ENCODE measurements at regions not wholly inside any gene's neighbourhood (a gene's known extent, or its start where the extent isn't known, plus 50 kb on each side); places are given as distances from the start of the nearest gene placed in this dataset.

- 76 to 88% (median 78%) methylated on average over 6 of the region's 6 CpGs for WGBS, 5 donors
- TF ChIP-seq POLR2A (IDR thresholded peaks at IDR 0.05) (no peak), POLR2AphosphoS5 (IDR thresholded peaks at IDR 0.05) (no peak), CTCF (IDR thresholded peaks at IDR 0.05 in 8 of 11, conservative IDR thresholded peaks at IDR 0.05 in 3 of 11) (no peak)
- Histone ChIP-seq H3K27me3 (replicated peaks in 1 of 7) (no peaks in the 10 kb centered on the region), H3K4me3 (no peak overlapping the region), H3K27ac (no peak overlapping the region), H3K9me3 (no peaks in the 10 kb centered on the region), H3K4me1 (no peaks in the 10 kb centered on the region), H3K36me3 (no peaks in the 10 kb centered on the region)
- no peak for DNase-seq
- intact Hi-C loops (cut with DNase I; ENCODE audit: low total_unique reads), result no loop called here
These were observed 395.0 kb upstream of the SHH start for GRCh38 chr7:156207306-156207705.

- Histone ChIP-seq H3K27ac (no peak overlapping the region), H3K4me1 (no peaks in the 10 kb centered on the region), H3K36me3 (no peaks in the 10 kb centered on the region), H3K27me3 (replicated peaks in 1 of 7) (no peaks in the 10 kb centered on the region), H3K4me3 (no peak overlapping the region), H3K9me3 (no peaks in the 10 kb centered on the region)
- intact Hi-C loops (cut with DNase I; ENCODE audit: low total_unique reads), result no loop called here
- no peak for TF ChIP-seq POLR2AphosphoS5 (IDR thresholded peaks at IDR 0.05)
- TF ChIP-seq CTCF (IDR thresholded peaks at IDR 0.05 in 8 of 11, conservative IDR thresholded peaks at IDR 0.05 in 3 of 11), result no peak
- no peak for TF ChIP-seq POLR2A (IDR thresholded peaks at IDR 0.05)
- DNase-seq, result no peak
- 82 to 89% (median 87%) methylated on average over 8 of the region's 8 CpGs for WGBS, 5 donors
These were observed 393.9 kb upstream of the SHH start for GRCh38 chr7:156206174-156206573.

- no peaks in the 10 kb centered on the region for H3K27me3 ChIP-seq (replicated peaks in 1 of 7)
- H3K4me1 ChIP-seq, result no peaks in the 10 kb centered on the region
- H3K36me3 ChIP-seq, result no peaks in the 10 kb centered on the region
- WGBS, 5 donors, result 80 to 93% (median 88%) methylated on average over 6 of the region's 6 CpGs
- no peak overlapping the region for H3K27ac ChIP-seq
- TF ChIP-seq CTCF (IDR thresholded peaks at IDR 0.05 in 8 of 11, conservative IDR thresholded peaks at IDR 0.05 in 3 of 11) (no peak), POLR2AphosphoS5 (IDR thresholded peaks at IDR 0.05) (no peak), POLR2A (IDR thresholded peaks at IDR 0.05) (no peak)
- intact Hi-C loops (cut with DNase I; ENCODE audit: low total_unique reads), result no loop called here
- no peak for DNase-seq
- no peaks in the 10 kb centered on the region for H3K9me3 ChIP-seq
- no peak overlapping the region for H3K4me3 ChIP-seq
These were observed 392.6 kb upstream of the SHH start for GRCh38 chr7:156204820-156205219.

- intact Hi-C loops (cut with DNase I; ENCODE audit: low total_unique reads), result no loop called here
- H3K27me3 ChIP-seq (replicated peaks in 1 of 7), result peaks cover 0 to 5% (median 0%) of the 10 kb centered on the region in 7 donors
- no peak overlapping the region for H3K4me3 ChIP-seq
- no peaks in the 10 kb centered on the region for H3K9me3 ChIP-seq
- no peaks in the 10 kb centered on the region for H3K36me3 ChIP-seq
- 87 to 94% (median 92%) methylated on average over 10 of the region's 10 CpGs for WGBS, 5 donors
- no peaks in the 10 kb centered on the region for H3K4me1 ChIP-seq
- no peak for DNase-seq
- no peak for TF ChIP-seq POLR2A (IDR thresholded peaks at IDR 0.05)
- no peak for TF ChIP-seq POLR2AphosphoS5 (IDR thresholded peaks at IDR 0.05)
- TF ChIP-seq CTCF (IDR thresholded peaks at IDR 0.05 in 8 of 11, conservative IDR thresholded peaks at IDR 0.05 in 3 of 11), result no peak
- H3K27ac ChIP-seq, result no peak overlapping the region
These were observed 391.7 kb upstream of the SHH start for GRCh38 chr7:156203923-156204322.
